Heart left ventricle (tissue), 13 donors: ENCODE measurements at regions not wholly inside any gene's neighbourhood (a gene's known extent, or its start where the extent isn't known, plus 50 kb on each side); places are given as distances from the start of the nearest gene placed in this dataset.

Source experiments
- POLR2A ChIP-seq, 2 donors: fragments of 450-650 bp; IDR thresholded peaks; one replicate each; pipeline ENCODE4 v1.6.1; 2017; ENCODE audit warnings: antibody characterized with exemption in 2 of 2, mild to moderate bottlenecking in 2 of 2, moderate library complexity in 2 of 2
- TF ChIP-seq, protein P1 (sequence below), 12 donors: fragments of 200-600 bp; sonication (generic) in 4 of 12; IDR thresholded peaks; one replicate each; pipeline versions ENCODE4 v1.5.0 to v1.8.0; 2018 to 2022; ENCODE audit warnings: antibody characterized with exemption in 12 of 12, mild to moderate bottlenecking in 5 of 12
- donor health status: ischemic (EF 13 %, LVEDD 7.1; RV severe dilation, severe dysfunction).
- donor health status: DM: no; HTN: yes; CAD: no.
- donor health status: DM: no; HTN: no; CAD: no.
- donor health status: ischemic (EF 25% LVEDD 6.9; RV normal size, moderate dysfunction).
- donor health status: ischemic (EF 25% LVEDD 5.7; RV mildly dilated, moderate dysfunction).
- donor health status: ischemic (EF 35%, LVEDD 5.7; RV mildly dilated, moderate dysfunction).
- donor health status: nonischemic (EF 11% LVEDD 7.7; RV severe dilation, severe dysfunction).
- donor health status: DM: yes; HTN: yes; CAD: no.
- donor health status: PGD.
- donor health status: ischemic (EF 29% LVEDD 5.4; RV normal size, mild dysfunction).
- donor health status: nonischemic (EF 23%, LVEDD 6.1; RV moderate dilation, normal function).

DNA sequence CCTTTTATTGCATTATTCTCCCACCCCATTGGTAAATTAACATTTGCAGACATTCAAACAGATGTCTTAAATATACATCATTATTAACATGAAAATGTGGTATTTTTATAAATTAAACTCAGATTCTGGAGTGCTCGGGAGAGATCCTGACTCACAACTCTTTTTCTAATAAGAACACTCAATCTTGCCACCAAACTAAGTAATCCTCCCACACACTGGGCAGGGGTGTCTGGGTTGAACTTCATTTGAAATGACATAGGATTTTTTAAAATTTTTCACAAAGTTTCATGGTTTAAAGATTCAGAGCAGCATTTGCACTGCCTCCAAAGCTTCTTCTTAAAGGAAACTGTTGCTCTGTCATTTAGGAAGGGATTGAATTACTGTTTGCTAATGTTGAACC is 754.3 kb downstream of the MECOM start:
- TF ChIP-seq, protein P1, sequence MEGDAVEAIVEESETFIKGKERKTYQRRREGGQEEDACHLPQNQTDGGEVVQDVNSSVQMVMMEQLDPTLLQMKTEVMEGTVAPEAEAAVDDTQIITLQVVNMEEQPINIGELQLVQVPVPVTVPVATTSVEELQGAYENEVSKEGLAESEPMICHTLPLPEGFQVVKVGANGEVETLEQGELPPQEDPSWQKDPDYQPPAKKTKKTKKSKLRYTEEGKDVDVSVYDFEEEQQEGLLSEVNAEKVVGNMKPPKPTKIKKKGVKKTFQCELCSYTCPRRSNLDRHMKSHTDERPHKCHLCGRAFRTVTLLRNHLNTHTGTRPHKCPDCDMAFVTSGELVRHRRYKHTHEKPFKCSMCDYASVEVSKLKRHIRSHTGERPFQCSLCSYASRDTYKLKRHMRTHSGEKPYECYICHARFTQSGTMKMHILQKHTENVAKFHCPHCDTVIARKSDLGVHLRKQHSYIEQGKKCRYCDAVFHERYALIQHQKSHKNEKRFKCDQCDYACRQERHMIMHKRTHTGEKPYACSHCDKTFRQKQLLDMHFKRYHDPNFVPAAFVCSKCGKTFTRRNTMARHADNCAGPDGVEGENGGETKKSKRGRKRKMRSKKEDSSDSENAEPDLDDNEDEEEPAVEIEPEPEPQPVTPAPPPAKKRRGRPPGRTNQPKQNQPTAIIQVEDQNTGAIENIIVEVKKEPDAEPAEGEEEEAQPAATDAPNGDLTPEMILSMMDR (IDR thresholded peaks at IDR 0.05), result no peak
- no peak for TF ChIP-seq POLR2A (IDR thresholded peaks at IDR 0.05)
